GM19452 (cell line): ENCODE measurements at regions not wholly inside any gene's neighbourhood (a gene's known extent, or its start where the extent isn't known, plus 50 kb on each side); places are given as distances from the start of the nearest gene placed in this dataset.

ENCODE experiments used
- ATAC-seq: cut with Tn5 transposase; IDR thresholded peaks from one replicate; pipeline ENCODE4 v1.9.1; 2021; ENCODE audit not compliant: unreplicated experiment

DNA sequence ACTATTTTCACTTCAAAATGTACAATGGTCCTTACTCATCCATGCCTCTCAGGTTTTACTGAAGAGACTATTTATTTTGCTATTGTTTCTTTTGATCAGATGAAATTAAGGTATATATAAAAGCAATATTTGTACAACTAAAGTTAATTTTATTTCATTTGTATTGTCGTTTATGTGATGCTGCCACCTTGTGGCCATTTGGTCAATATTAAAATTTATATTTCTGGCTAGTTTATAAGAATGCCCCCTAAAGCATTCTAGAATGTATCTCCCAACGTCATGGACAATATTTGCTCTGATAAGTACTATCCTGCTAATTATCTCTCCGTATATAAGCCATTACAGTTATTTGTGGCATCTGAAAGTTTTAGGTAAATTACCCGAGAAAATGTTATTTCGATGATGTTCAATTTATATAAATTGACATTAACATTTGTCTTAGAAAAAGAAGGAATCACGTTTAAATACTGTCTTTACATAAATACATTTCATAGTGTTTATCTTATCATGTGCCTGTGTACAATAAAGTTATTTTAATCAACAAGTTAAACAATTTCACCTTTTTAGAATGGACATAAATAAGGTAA is 680.0 kb downstream of the TAF11L14 start:
- ATAC-seq: no peak

DNA sequence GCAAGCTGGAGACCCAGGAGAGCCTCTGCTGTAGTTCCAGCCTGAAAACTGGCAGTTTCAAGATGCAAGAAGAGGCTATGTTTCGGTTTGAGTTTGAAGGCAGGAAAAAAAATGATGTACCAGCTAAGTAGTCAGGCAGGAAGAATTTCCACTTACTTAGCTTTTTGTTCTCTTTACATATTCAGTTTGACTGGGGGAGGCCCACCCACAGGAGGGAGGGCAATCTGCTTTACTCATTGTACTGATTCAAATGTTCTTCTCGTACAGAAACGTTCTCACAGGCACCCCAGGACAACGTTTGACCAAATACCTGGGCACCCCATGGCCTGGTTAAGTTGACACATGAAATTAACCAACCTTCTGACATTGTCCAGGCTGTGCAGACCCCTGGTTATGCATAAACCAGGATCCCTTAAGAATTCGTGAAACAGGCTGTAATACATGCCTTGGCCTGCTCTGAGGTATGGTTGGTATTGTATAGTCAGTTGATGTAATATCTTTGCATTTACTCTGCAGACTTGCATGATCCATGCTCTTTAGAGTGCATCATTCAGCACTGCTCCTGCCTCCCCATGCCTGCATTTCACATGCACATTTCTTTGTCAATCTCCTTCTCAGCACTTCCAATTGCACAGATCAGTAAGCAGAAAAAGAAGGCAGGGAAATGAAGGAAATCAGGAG is 687.1 kb downstream of the TAF11L14 start:
- no peak for ATAC-seq

DNA sequence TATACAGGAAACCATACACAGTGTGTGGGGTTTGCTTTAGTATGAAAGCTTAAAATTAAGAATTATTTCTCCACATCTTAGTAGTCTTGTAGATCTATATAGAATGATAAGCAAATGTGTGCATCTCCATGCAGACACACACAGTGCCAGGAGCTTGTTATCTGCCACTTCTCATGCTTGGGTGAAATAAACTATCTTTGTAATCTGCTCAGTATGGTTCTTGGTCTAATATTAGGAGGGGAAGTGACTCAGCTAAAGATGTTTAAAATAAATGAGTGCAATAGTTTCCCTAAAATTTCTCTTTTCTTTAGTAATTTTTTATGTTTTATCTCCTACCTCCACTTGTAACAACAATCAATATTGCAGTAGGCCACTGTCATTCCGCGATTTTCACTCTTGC is 689.6 kb downstream of the TAF11L14 start:
- ATAC-seq: no peak

- no peak for ATAC-seq
Observed at GRCh38 chr5:18325431-18325830, 691.2 kb downstream of the TAF11L14 start.

- no peak for ATAC-seq
Observed at GRCh38 chr5:18329328-18329727, 695.1 kb downstream of the TAF11L14 start.

- ATAC-seq: no peak
Observed at GRCh38 chr5:18333841-18334240, 699.6 kb downstream of the TAF11L14 start.

DNA sequence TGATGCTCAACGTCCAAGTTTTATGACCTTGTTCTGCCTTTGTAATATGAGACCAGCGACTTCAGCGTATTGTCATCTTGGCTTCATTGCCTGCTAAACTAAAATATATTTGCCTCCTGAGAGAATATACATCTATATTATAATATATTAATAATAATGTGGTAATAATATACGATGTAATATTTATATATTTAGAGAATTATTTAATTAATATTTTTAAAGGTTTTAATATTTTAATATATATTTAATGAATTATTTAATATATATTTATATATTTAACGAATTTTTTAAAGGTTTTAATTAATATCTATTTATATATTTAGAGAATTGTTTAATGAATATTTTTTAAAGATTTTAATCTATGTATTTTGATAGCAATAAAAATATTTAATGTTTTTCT is 700.7 kb downstream of the TAF11L14 start:
- ATAC-seq: no peak

- no peak for ATAC-seq
Observed at GRCh38 chr5:18354828-18355227, 720.6 kb downstream of the TAF11L14 start.

DNA sequence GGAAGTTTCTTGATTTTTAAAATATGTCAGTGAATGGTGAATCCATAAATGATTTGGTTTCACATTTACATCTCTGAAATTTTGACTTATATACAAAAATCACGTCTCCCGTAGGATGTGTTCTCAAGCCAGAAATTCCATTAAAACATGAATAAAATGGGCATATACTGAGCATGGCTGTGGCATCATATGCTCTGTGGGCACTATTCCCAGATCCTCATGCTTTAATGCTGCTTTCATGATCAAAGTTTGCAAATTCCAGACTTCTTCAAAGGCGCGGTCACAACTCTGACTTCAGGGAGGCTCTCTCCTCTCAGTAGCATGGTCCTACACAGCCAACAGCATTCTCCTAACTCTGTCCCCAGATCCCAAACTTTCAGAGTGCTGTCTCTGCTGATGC is 723.2 kb downstream of the TAF11L14 start:
- no peak for ATAC-seq

DNA sequence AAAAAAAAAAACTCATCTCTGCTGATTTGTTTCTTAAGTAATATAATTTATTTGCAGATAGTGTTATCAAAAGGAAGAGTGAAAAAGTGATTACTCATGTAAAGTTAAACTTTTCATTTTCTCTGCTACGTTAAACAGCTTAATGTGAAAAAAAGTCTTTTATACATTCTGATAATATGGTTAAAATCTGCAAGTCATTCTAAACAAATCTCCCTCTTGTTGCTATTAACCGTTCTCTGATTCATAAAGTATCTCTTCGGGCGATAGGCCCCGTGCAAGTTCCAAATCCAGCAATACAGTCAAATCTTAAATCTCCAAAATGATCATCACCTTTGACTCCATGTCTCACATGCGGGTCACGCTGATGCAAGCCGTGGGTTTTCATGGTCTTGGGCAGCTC is 732.0 kb downstream of the TAF11L14 start:
- no peak for ATAC-seq

DNA sequence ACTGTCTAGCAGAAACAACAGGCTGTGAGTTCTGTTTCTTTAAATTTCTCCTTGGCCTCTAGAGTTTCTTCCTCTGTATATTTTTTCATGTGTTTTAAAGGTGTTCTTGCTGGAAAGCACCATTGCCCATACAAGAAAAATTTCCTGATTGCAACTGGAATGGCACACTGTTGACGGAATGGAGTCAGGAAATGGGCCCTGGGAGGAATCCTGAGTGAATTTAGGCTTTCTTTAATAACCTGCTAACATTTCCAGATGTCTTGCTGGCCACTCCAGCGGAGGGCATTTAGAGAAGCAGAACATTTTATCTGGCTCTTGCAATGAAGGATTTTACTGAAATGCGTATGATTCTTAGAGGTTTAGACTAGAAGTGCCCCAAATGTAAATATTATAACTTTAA is 736.3 kb downstream of the TAF11L14 start:
- no peak for ATAC-seq

- no peak for ATAC-seq
Observed at GRCh38 chr5:18375641-18376040, 741.4 kb downstream of the TAF11L14 start.

GRCh38 chr5:18378066-18378465 is 743.8 kb downstream of the TAF11L14 start:
- no peak for ATAC-seq

GRCh38 chr5:18379189-18379588 is 744.9 kb downstream of the TAF11L14 start:
- ATAC-seq: no peak

- ATAC-seq: no peak
Observed at GRCh38 chr5:18380729-18381362, 746.6 kb downstream of the TAF11L14 start.

GRCh38 chr5:18393565-18394442 is 759.5 kb downstream of the TAF11L14 start:
- peak; percentile 83 for ATAC-seq

DNA sequence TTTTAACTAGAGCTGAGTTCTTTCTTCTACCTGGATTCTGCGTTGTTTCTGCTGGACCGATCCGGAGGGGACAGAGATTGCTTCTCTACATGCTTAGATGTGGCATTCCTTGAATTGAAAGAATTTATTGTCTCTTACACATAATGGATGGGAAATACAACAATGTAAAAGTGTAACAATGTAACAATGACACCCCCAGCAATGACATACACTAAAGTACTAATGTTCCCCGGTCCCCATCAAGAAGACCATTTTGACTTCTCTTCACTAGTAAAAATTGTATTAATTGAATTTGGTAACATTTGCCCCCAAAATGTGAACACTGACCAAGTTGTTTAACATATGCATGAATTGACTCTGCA is 760.2 kb downstream of the TAF11L14 start:
- ATAC-seq: no peak

DNA sequence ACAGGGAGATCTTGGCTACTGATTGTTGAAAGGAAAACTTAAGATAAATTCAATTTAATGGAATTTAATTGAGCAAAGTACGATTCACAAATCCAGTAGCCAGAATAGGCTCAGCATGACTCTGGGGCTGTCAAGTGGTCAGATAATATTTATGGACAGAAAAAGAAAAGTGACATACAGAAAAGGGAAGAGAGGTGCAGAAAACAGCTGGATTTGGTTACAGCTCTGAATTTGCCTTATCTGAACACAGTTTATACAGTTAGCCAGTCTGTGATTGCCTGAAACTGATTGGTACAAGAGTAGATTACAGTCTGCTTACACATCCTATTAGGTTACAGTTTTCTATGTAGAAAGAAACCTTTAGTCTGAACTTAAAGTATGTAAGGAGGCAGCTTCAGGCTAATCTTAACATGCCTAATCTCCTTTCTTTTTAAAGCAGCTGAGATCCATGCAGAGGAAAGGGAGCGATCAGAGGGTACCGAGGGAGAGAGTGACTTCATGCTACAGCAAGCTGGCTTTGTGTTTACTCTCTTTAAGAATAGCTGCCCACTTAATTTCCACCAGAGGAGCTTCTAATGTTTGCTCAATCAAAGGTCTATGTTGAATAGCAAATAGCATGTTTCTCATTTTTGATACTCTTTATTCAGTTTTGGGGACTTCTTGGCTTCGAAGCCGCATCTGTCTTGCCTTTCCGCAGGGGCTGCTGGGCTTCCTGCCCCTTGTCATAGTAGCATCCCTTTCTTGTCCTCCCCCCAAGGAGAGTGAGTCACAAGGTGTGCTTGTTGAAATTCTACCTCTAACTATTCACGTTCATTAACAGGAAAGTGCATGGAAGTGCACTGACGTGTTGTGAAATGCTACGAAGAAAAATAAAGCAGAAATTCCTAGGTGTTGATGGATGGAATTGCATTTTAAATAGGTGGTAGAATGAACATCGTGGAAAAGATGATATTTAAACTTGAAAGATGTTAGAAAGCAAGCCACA is 761.2 kb downstream of the TAF11L14 start:
- ATAC-seq: no peak

DNA sequence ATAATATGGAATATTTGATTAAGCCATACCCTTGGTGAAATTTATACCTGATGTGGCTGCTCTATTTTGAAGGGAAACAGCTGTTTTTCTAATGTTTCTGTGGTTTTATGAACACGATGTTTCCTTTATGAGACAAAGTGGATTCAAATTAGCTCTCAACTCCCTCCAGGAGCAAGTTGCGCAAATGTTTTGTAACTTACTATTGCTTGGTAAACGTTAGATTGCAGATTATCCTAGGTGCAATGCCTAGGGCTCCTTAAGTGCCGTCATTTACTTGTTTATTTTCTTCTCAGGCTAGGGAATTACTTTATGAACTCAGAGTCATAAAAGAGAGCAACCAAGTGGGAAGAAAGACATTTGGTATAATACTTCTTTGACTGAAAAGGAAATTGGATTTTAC is 763.1 kb downstream of the TAF11L14 start:
- no peak for ATAC-seq

DNA sequence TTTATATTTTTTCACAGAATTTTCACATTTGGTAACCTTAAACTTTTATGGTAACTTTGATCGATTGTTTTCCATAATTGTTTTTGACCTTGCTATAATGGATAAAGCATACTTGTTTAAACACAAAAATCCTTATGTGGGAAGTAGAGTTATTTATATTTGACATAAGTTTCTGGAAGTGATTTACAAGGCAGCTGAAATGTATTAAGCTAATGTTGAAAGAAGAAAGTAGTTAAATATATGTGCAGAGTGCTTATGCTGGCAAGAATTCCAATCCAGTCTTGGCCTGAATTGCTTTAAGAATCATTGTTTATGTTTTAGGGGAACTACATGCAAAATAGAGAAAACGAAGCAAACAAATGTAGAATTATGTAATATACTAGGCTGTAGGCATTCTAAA is 763.6 kb downstream of the TAF11L14 start:
- no peak for ATAC-seq
